Inflammatory macrophage treated with lipopolysaccharide for 4 hours (primary cell): ENCODE measurements at regions not wholly inside any gene's neighbourhood (a gene's known extent, or its start where the extent isn't known, plus 50 kb on each side); places are given as distances from the start of the nearest gene placed in this dataset.
A peak's percentile ranks its signal among the peaks of the same experiment; 100 is the strongest.
"Not testable (repeated sequence)": the region's sequence is repeated elsewhere in the genome, so short reads cannot be mapped to it uniquely, and the experiment has no call there.

Experiments
- DNase-seq: peaks from one replicate; pipeline ENCODE4 v3.0.0-alpha.2; 2020

- DNase-seq, result no peak
These were observed 126.6 kb upstream of the SLC4A4 start for GRCh38 chr4:71212216-71212615.

GRCh38 chr4:71214578-71214977 is 124.2 kb upstream of the SLC4A4 start:
- DNase-seq, result no peak

DNA sequence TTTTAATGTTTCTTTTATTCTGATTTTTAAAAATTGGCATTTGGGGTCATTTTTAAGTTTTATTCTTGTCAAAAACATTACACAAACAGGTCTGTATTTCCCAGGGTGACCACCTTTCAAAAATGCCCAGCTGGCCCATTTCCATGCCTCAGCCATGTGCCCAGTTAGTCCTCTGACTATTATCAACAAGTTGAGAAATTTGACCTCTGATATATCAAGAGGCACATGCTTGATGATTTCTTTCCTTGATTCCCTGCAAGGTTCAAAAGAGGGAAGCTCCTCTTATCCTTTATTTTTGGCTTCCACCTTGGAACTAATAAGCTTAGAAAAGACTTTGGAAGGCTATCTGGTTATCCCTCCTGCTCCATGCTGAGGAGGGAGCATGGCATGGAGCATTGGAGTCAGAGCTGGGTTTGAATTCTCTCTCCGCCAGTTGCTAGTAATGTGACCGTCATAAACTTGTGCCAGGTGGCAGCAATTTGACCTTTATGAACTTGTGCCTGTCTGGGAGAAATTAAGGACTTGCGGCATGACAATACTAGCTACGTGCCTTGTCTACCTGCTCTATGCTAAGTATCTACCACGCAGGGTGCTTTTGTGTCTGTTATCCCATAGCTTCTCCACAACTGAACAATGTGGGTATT is 122.4 kb upstream of the SLC4A4 start:
- DNase-seq, result no peak

GRCh38 chr4:71217688-71218087 is 121.1 kb upstream of the SLC4A4 start:
- no peak for DNase-seq

GRCh38 chr4:71220848-71221247 is 118.0 kb upstream of the SLC4A4 start:
- not testable (repeated sequence) for DNase-seq

DNA sequence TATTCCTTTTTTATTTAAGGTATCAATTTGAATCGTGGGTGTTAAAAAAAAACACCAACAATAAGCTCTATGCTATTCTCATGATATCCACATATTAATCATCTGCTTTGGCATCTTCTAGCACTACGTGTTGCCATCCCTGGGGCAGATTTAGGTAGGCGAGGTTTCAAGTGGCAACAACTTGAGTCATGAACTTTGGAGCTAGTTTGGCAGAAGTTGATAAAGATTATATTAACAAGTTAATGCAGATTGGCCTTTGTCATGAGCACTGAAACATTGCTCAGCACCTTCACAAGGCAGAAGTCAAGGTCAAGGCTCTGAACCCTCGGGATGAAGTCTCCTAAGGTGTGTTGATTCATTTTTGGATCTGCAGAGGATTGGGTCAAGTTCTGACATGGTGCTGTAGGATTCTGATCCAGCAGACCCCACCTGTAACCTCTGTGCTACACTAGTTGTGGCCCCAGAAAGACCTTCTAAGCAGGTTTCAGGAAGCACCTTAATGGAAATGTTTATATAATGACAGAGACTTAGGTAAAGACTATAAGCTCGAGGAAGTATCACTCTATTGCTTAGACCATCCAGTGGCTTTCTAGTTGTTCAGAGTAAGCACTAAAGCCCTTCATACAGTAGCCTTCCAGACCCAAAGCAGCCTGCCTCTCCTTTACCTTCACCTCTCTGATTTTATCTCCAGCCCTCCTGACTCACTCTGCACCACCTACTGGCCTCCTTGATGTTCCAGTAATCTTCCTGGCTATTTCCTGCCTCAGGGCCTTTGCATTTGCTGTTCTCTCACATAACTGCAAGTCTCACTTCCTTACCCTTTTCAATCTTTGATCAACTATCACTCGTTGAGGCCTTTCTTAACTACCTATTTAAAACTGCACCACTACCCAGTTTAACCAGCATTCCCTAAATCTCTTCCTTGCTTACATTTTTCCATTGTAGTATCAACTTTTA is 117.0 kb upstream of the SLC4A4 start:
- DNase-seq, result no peak

- no peak for DNase-seq
These were observed 116.2 kb upstream of the SLC4A4 start for GRCh38 chr4:71222661-71223060.

- DNase-seq, result peak; percentile 26
These were observed 109.1 kb upstream of the SLC4A4 start for GRCh38 chr4:71229477-71230270.

- DNase-seq, result no peak
These were observed 108.3 kb upstream of the SLC4A4 start for GRCh38 chr4:71230271-71231128.

DNA sequence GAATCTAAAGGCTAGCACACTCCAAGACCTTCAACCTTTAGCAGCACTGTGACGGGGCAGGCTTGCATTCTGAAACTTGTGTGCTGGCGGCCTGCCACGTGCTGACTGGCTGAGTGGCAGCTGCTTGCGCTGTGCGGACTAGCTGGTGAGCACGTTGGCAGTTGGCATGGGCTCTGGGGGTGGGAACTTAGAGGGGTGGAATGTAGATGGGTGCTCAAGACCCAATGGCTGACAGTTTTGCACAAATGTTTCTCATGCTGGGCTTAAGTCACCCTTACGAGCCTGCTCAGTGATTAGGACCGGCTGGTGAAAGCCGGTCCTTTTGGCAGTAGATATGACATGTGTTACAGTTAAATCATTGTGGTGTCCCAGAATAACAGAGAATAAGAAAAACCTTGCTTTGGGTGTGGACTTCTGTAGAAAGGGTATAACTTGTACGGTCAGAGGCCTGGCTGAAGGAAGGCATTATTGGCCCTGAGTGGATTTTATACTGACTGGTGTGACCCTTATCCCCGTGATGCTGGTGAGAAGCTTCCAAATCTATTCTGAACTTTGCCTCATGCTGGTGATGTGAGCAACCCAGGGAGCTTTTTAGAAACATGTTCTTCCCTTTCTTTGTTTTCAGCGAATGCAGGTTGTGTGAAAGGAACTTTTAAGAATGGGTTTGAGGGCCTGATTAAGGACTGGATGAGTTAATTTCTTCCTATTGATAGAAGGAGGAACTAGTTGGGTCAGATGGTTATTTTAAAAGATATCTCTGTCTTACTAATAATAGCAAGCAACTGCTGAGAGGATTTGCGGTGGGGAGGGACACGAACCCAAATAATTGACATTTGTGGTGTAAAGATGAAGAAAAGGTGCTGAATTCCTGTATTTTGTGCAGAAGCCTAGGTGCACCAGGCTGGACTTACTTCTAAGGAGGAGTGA is 107.4 kb upstream of the SLC4A4 start:
- no peak for DNase-seq

- no peak for DNase-seq
These were observed 106.8 kb upstream of the SLC4A4 start for GRCh38 chr4:71232056-71232430.

GRCh38 chr4:71232846-71233245 is 106.0 kb upstream of the SLC4A4 start:
- no peak for DNase-seq

DNA sequence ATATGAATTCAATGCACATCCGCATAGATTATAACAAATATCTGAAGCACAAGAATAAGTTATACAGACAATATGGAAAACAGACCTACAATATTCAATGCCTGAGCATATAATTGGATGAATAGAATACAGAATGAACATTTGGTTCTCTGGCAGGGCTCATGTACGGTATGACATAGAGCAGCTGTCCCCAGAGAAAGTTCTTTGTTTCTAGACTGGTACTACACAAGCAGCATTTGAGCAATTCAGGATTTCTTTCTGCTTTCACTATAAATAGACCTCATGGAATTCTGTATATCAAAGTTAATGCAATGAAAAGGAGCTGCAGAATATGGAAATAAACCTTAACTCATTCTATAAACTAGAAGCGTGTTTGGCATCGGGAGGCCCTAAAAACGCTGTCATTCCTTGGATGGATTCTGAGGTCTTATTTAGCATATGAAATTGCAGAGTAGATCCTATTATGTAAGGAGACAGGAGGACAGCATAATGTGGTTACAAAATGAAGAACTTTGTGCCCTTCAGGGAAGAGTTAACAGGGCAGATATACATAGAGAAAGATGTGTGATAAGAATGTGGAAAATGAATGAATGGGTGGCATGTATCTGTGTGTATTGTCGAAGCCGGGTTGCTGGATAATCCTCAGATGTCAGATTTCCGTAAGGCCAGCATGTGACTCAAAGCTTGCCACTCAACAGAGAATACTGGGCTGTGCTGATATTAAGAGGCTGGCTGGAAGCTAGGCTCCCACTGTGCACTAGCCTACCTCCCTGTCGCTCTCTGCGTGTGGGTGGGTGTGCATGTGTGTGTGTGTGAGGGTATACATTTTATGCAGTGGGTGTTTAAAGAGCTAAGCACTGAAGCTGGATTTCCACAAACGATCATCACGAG is 103.3 kb upstream of the SLC4A4 start:
- DNase-seq, result no peak

DNA sequence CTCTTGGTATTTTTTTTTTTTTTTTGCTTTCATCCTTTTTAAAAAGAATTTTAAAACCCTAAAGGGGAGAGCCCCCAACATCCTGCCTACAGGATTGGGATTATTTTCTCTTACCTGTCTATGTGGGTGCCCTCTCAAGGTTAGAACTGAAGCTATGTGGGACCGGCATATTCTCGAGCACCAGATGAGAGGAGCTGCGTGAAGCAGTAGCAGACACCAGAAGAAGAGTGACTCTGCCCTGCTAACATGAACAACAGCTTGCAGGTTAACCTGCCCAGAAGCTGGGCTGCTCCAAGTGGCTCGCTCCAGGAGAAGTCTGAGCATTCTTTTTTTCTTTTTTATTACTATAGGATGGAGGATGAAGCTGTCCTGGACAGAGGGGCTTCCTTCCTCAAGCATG is 102.6 kb upstream of the SLC4A4 start:
- no peak for DNase-seq

GRCh38 chr4:71237641-71238040 is 101.2 kb upstream of the SLC4A4 start:
- no peak for DNase-seq

- DNase-seq, result no peak
These were observed 99.5 kb upstream of the SLC4A4 start for GRCh38 chr4:71239365-71239764.

DNA sequence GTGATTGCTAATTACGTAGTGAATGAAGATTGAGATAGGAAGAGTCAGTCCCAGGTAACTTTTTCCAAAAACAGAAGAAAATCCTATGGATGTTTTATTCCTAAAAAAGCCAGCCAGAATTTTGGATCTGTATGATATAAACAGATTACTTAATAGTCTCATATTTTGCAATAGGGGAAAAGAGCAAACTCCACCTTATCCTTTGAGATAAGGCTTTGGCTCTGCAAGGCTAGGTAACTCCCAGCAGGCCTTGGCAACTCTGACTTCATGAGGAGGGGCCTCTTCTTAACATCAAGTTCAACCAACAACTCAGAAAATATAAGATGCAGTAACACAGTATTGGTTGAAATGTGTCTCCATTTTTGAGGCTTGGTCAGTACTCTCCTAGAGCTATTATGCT is 98.7 kb upstream of the SLC4A4 start:
- no peak for DNase-seq

- no peak for DNase-seq
These were observed 97.1 kb upstream of the SLC4A4 start for GRCh38 chr4:71241501-71242288.

DNA sequence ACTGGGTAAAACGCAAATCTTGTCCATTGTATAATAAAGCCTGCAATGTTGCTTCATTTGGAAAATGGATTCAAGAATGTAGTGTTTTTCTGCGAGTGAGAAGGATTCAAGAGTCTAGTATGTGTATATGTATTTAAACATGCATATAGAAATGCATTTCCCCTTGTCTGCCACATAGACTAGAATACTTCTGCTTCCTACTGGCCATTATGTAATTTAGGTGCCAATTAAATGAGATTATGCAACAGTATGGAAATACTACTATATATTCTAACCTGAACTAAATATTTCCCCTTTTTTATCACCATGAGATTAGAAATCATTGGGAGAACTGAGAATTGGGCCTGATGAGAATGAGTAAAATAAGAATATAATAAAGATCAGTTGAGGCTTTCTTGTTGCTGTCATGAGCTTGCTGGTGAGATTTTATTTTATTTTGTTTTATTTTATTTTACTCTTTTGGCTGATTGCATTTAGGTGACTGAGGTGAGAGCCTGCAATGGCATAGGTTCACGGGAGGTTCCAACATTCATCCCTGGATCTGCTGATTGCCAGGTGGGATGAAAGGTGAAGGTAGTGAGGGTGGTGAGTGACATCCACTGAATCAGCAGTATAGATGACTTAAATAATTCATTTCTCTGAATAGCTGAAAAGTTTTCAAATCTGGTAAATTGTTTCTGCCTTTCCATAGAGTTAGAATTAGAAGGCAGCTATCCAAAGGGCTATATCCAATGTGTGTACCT is 95.6 kb upstream of the SLC4A4 start:
- peak; percentile 43 for DNase-seq
